H9 (cell line): ENCODE measurements at regions not wholly inside any gene's neighbourhood (a gene's known extent, or its start where the extent isn't known, plus 50 kb on each side); places are given as distances from the start of the nearest gene placed in this dataset.

Experiments used
- DNase-seq: peaks from one replicate; pipeline ENCODE4 v3.0.0-alpha.2; 2017
- H2AFZ ChIP-seq: one replicate; pipeline ENCODE4 v1.6.1; 2013; ENCODE audit warnings: mild to moderate bottlenecking, low read length, control low read depth, moderate library complexity
- H2AK5ac ChIP-seq: 2 replicates; pipeline ENCODE4 v1.6.1; 2013; ENCODE audit warnings: low read length, control low read depth, mixed read lengths; ENCODE audit not compliant: insufficient read length
- H2BK120ac ChIP-seq: one replicate; pipeline ENCODE4 v1.6.1; 2013; ENCODE audit warnings: low read depth, mild to moderate bottlenecking, low read length, control low read depth, inconsistent platforms; ENCODE audit not compliant: poor library complexity, severe bottlenecking
- H2BK12ac ChIP-seq: 2 replicates; pipeline ENCODE4 v1.6.1; 2013; ENCODE audit warnings: low read length, control low read depth, mixed read lengths, low read depth; ENCODE audit not compliant: insufficient read length
- H2BK15ac ChIP-seq: 2 replicates; pipeline ENCODE4 v1.6.1; 2013; ENCODE audit warnings: low read depth, low read length, control low read depth
- H2BK20ac ChIP-seq: one replicate; pipeline ENCODE4 v1.6.1; 2013; ENCODE audit warnings: low read depth, mild to moderate bottlenecking, low read length, control low read depth, inconsistent platforms; ENCODE audit not compliant: poor library complexity, severe bottlenecking
- H2BK5ac ChIP-seq: 2 replicates; pipeline ENCODE4 v1.6.1; 2013; ENCODE audit warnings: low read length, control low read depth, mixed read lengths; ENCODE audit not compliant: insufficient read length
- H3K14ac ChIP-seq: 2 replicates; pipeline ENCODE4 v1.6.1; 2013; ENCODE audit warnings: low read length, control low read depth; ENCODE audit not compliant: insufficient read depth
- H3K18ac ChIP-seq: 2 replicates; pipeline ENCODE4 v1.6.1; 2013; ENCODE audit warnings: low read depth, mild to moderate bottlenecking, mixed read lengths, low read length, control low read depth; ENCODE audit not compliant: insufficient read length
- H3K23ac ChIP-seq: 2 replicates; pipeline ENCODE4 v1.6.1; 2013; ENCODE audit warnings: low read length, control low read depth, mixed read lengths, low read depth; ENCODE audit not compliant: insufficient read length
- H3K23me2 ChIP-seq: 2 replicates; pipeline ENCODE4 v1.6.1; 2013; ENCODE audit warnings: low read depth, mild to moderate bottlenecking, mixed read lengths, low read length, control low read depth; ENCODE audit not compliant: insufficient read length, poor library complexity, severe bottlenecking
- H3K27ac ChIP-seq: 2 replicates; pipeline ENCODE4 v1.5.1; 2013; ENCODE audit warnings: low read length, control low read depth, mixed read lengths, low read depth; ENCODE audit not compliant: insufficient read length
- H3K27me3 ChIP-seq: 2 replicates; pipeline ENCODE4 v1.6.1; 2013; ENCODE audit warnings: low read length, control low read depth, inconsistent platforms; ENCODE audit not compliant: insufficient read depth
- H3K4ac ChIP-seq: 2 replicates; pipeline ENCODE4 v1.6.1; 2013; ENCODE audit warnings: low read depth, mild to moderate bottlenecking, control low read depth, inconsistent platforms, low read length, moderate library complexity
- H3K4me1 ChIP-seq: 2 replicates; pipeline ENCODE4 v1.6.1; 2013; ENCODE audit warnings: low read length, control low read depth, inconsistent platforms; ENCODE audit not compliant: insufficient read depth
- H3K4me2 ChIP-seq: 2 replicates; pipeline ENCODE4 v1.6.1; 2013; ENCODE audit warnings: low read length, control low read depth, mixed read lengths; ENCODE audit not compliant: insufficient read length, insufficient read depth
- H3K56ac ChIP-seq: 2 replicates; pipeline ENCODE4 v1.6.1; 2013; ENCODE audit warnings: low read depth, mild to moderate bottlenecking, mixed read lengths, low read length, control low read depth; ENCODE audit not compliant: insufficient read length
- H3K79me1 ChIP-seq: 2 replicates; pipeline ENCODE4 v1.6.1; 2013; ENCODE audit warnings: low read depth, mild to moderate bottlenecking, moderate library complexity, low read length, control low read depth, inconsistent platforms; ENCODE audit not compliant: insufficient read depth, poor library complexity, severe bottlenecking
- H3K79me2 ChIP-seq: 2 replicates; pipeline ENCODE4 v1.6.1; 2013; ENCODE audit warnings: low read length, control low read depth, inconsistent platforms; ENCODE audit not compliant: insufficient read depth
- H3K9ac ChIP-seq: 2 replicates; pipeline ENCODE4 v1.6.1; 2013; ENCODE audit warnings: low read length, control low read depth, mixed read lengths; ENCODE audit not compliant: insufficient read length; ENCODE audit errors: extremely low read depth
- H3K9me3 ChIP-seq: one replicate; pipeline ENCODE4 v1.6.1; 2013; ENCODE audit warnings: low read depth, low read length, inconsistent platforms; ENCODE audit not compliant: control insufficient read depth
- H3T11ph ChIP-seq: one replicate; pipeline ENCODE4 v1.6.1; 2013; ENCODE audit warnings: mild to moderate bottlenecking, low read length, control low read depth, inconsistent platforms
- H4K20me1 ChIP-seq: one replicate; pipeline ENCODE4 v1.6.1; 2013; ENCODE audit not compliant: control insufficient read depth, insufficient read length, insufficient read depth
- H4K5ac ChIP-seq: 2 replicates; pipeline ENCODE4 v1.6.1; 2013; ENCODE audit warnings: low read depth, mild to moderate bottlenecking, mixed read lengths, low read length, control low read depth; ENCODE audit not compliant: insufficient read length
- H4K8ac ChIP-seq: replicated peaks from 2 replicates; pipeline ENCODE4 v1.6.1; 2013; ENCODE audit warnings: low read length, control low read depth, mixed read lengths, low read depth; ENCODE audit not compliant: insufficient read length
- H4K91ac ChIP-seq: 2 replicates; pipeline ENCODE4 v1.6.1; 2013; ENCODE audit warnings: low read depth, mild to moderate bottlenecking, moderate library complexity, mixed read lengths, low read length, control low read depth; ENCODE audit not compliant: insufficient read length
- H3K27ac Mint-ChIP-seq, 3 experiments: 2 replicates in 2 of 3; 3 replicates in 1 of 3; pipeline ENCODE4 v1.8.0; 2020 to 2021; ENCODE audit warnings: mixed read lengths in 3 of 3, mild to moderate bottlenecking in 1 of 3, moderate library complexity in 1 of 3
- H3K27me3 Mint-ChIP-seq: 2 replicates; pipeline ENCODE4 v1.8.0; 2021; ENCODE audit warnings: low read depth, mild to moderate bottlenecking, moderate library complexity, mixed read lengths
- H3K36me3 Mint-ChIP-seq, 3 experiments: 2 replicates in 2 of 3; 3 replicates in 1 of 3; pipeline ENCODE4 v1.8.0; 2020 to 2021; ENCODE audit warnings: low read depth in 3 of 3, mixed read lengths in 3 of 3; ENCODE audit not compliant: insufficient read depth in 1 of 3
- H3K4me1 Mint-ChIP-seq, 2 experiments: 2 replicates each; pipeline ENCODE4 v1.8.0; 2020; ENCODE audit warnings: mixed read lengths in 2 of 2
- H3K4me3 Mint-ChIP-seq, 2 experiments: 2 replicates in 1 of 2; 3 replicates in 1 of 2; pipeline ENCODE4 v1.8.0; 2020 to 2021; ENCODE audit warnings: mild to moderate bottlenecking in 2 of 2, mixed read lengths in 2 of 2, moderate library complexity in 1 of 2
- H3K9me3 Mint-ChIP-seq, 2 experiments: 2 replicates in 1 of 2; 3 replicates in 1 of 2; pipeline ENCODE4 v1.8.0; 2020; ENCODE audit warnings: mild to moderate bottlenecking in 2 of 2, mixed read lengths in 2 of 2, moderate library complexity in 1 of 2
- CTCF ChIP-seq: fragments of 200-600 bp; sonication (generic); conservative IDR thresholded peaks from 3 replicates; pipeline ENCODE4 v1.8.0; 2021; ENCODE audit warnings: antibody characterized with exemption, mild to moderate bottlenecking
- WGBS: extraction: QIAGEN DNeasy Blood & Tissue Kit; methylation state at CpG from one replicate; pipeline ENCODE4 v1.1.7; 2013; ENCODE audit warnings: missing lambda C conversion rate, low lambda C conversion rate, mixed read lengths; ENCODE audit not compliant: insufficient read length; ENCODE audit errors: extremely low coverage; 5-methylcytosine and 5-hydroxymethylcytosine counted together

GRCh38 chr5:87686975-87687374 lies 274.2 kb upstream of the CCNH start:
- Histone ChIP-seq H3K4me2 (no peak overlapping the region), H3K4ac (no peak overlapping the region), H2BK20ac (no peak overlapping the region), H3K23me2 (no peaks in the 10 kb centered on the region), H3K27ac (no peak overlapping the region), H3K14ac (no peak overlapping the region), H3T11ph (no peak overlapping the region), H4K5ac (no peak overlapping the region), H2BK120ac (no peak overlapping the region), H2BK5ac (no peak overlapping the region), H2AK5ac (no peak overlapping the region), H3K9ac (no peak overlapping the region), H3K27me3 (no peaks in the 10 kb centered on the region), H3K18ac (no peak overlapping the region), H3K79me2 (no peaks in the 10 kb centered on the region), H4K20me1 (no peaks in the 10 kb centered on the region), H2AFZ (no peak overlapping the region), H2BK15ac (no peak overlapping the region), H3K4me1 (no peaks in the 10 kb centered on the region), H4K91ac (no peak overlapping the region), H3K9me3 (no peaks in the 10 kb centered on the region), H3K23ac (no peak overlapping the region), H2BK12ac (no peak overlapping the region), H4K8ac (no peak overlapping the region), H3K79me1 (no peaks in the 10 kb centered on the region), H3K56ac (no peak overlapping the region)
- TF ChIP-seq CTCF, result no peak
- H3K9me3 Mint-ChIP-seq, result peaks cover 2 to 6% of the 10 kb centered on the region in 2 experiments; a peak in 3 of 5 replicates
- H3K4me1 Mint-ChIP-seq, result peaks cover 0 to 4% of the 10 kb centered on the region in 2 experiments; a peak in 1 of 4 replicates
- DNase-seq, result no peak
- no CpG with 5 or more reads among the region's 1 CpG for WGBS
- no peak overlapping the region for H3K27ac Mint-ChIP-seq
- no peaks in the 10 kb centered on the region; the same call in 1 of the 2 replicates for H3K27me3 Mint-ChIP-seq
- no peak overlapping the region for H3K4me3 Mint-ChIP-seq
- H3K36me3 Mint-ChIP-seq, result peaks cover 0 to 5% (median 0%) of the 10 kb centered on the region in 3 experiments; a peak in 2 of 7 replicates
